ENCODE measurements at regions not wholly inside any gene's neighbourhood (a gene's known extent, or its start where the extent isn't known, plus 50 kb on each side); places are given as distances from the start of the nearest gene placed in this dataset.

DNA sequence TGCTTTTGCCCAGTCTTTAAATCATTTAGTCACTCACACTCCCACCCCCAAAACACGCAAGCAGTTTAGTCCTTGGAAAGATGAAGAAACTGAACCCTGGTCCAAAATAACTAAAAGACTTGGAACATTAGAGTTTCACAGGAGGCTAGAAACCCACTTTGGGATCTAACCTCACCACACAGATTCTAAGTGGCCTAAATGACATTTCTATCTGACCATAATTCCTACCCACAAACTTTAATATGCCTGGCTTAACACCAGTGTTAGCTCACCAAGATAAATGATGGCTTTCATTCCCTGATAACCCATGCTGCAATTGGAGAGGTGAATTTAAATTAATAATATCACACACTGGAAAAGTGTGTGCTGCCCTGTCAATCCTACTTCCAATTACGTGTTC, 295.3 kb upstream of the UBE2E2 start:
- TF ChIP-seq, protein P1, sequence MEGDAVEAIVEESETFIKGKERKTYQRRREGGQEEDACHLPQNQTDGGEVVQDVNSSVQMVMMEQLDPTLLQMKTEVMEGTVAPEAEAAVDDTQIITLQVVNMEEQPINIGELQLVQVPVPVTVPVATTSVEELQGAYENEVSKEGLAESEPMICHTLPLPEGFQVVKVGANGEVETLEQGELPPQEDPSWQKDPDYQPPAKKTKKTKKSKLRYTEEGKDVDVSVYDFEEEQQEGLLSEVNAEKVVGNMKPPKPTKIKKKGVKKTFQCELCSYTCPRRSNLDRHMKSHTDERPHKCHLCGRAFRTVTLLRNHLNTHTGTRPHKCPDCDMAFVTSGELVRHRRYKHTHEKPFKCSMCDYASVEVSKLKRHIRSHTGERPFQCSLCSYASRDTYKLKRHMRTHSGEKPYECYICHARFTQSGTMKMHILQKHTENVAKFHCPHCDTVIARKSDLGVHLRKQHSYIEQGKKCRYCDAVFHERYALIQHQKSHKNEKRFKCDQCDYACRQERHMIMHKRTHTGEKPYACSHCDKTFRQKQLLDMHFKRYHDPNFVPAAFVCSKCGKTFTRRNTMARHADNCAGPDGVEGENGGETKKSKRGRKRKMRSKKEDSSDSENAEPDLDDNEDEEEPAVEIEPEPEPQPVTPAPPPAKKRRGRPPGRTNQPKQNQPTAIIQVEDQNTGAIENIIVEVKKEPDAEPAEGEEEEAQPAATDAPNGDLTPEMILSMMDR (conservative IDR thresholded peaks at IDR 0.05; ENCODE audit: low read depth, low read length): no peak
- no peak for TF ChIP-seq EZH2 (IDR thresholded peaks at IDR 0.05; ENCODE audit: borderline replicate concordance, low read depth, low read length, poor library complexity, severe bottlenecking)
